ENCODE measurements at regions not wholly inside any gene's neighbourhood (a gene's known extent, or its start where the extent isn't known, plus 50 kb on each side); places are given as distances from the start of the nearest gene placed in this dataset.

DNA sequence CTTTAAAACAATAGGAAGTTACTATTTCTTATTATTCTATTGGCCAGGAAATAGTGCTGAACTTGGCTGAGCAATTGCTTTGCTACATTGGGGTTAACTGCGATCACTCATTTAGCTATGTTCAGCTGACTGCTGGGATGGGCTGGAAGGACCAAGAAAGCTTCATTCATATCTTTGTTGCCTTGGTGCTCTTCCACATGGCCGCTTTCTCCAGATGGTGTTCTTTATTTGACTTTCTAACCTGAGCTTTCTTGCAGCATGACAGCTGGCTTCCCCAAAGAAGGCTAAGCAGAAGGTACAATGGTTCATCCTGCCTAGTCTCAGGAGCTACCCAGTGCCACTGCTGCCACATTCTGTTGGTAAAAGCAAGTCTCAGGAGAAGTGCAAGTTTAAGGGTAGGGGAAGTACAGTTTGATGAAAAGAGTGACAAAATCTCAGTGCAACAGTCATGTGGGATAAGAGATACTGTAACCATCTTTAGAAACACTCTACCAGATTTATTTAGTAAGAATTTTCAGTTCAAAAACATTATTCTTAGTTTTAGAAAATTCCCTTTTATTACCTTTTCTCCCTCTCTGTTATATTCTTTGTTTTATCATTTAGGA is 180.6 kb upstream of the RBMS1 start:
- no peak for DNase-seq (ENCODE audit: low spot score)

DNA sequence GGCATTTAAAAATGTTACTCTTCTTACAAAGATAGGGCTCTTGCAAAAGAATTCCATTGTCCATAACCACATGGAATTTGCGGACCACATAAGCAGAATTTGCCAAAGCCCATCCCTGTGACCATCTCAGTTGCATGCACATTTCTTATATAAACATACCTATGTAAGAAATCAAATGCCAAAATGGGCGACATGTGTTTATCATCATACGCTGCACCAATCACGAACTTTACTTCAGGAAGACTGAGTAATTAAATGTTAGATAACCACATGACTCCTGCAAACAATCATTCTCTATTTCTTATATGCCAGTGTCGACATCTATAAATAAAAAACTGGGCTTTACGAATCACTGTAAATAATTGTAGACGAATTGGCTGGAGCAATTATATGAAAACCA is 186.1 kb upstream of the RBMS1 start:
- no peak for DNase-seq (ENCODE audit: low spot score)

DNA sequence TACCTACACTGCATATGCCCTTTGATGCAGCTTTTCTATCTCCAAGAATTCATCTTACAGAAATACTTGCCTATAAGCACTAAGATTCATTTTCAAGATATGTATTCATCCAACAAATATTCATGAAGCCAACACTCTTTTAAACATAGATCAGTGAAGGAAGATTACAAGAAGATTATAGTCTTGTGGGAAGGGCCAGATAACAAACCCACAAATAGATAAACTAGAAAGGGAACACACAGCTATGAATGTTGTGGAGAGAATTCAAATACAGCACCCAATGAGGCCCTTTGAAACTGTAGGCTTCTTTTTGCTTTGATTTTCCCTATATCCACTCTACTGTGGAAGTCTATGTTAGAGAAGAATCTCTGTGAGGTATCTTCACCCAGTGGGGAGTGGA is 186.7 kb upstream of the RBMS1 start:
- DNase-seq (ENCODE audit: low spot score) = no peak

DNA sequence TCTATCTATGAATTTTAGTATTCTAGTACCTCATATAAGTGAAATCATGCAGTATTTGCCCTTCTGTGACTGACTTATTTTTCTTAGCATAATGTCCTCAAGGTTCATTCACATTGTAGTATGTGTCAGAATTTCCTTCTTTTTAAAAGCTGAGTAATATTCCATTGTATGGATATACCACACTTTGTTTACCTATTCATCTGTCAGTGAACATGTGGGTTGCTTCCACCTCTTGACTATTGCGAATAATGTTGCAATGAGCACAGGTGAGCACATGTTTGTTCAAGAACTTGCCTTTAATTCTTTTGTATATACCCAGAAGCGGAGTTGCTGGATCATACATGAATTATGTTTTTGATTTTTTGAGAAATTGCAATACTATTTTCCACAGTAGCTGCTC is 187.4 kb upstream of the RBMS1 start:
- DNase-seq (ENCODE audit: low spot score) = no peak

DNA sequence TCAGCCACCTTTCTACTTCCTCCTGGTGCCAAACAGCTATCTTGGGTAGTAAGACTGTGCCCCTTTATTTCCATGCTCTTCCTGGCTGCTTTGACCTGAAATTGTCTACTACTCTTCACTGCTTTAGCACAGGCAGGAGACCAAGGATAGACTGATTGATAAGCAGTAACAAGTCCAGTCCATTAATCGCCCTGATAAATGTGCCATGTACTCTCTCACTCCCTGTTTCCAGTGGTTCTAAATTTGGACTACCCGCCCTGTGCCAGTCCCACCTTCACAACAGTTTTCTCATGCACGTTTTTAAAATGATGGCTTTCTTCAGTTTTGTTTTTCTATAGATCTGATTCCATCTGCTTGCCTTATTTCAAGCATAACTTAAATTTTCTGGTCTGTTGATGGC is 189.6 kb upstream of the RBMS1 start:
- no peak for DNase-seq (ENCODE audit: low spot score)

DNA sequence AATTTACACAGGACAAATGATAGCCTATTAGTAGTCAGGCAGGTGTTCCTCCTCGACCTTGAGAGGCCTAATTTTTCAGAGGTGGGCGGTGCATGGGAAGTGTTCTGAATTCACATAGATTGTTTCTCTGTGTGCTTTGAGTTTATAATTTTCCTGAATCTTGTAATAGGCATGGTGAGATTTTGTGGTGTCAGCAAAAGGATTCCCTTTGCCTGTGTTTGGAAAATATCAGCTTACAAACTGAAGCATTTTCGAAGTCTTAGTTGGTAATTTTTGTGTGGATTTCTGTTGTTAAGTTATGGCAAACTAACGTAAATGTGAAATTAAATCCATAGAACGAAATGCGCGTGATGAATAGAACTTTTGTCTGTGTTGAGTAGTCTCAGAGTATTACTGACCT is 194.0 kb upstream of the RBMS1 start:
- no peak for DNase-seq (ENCODE audit: low spot score)

DNA sequence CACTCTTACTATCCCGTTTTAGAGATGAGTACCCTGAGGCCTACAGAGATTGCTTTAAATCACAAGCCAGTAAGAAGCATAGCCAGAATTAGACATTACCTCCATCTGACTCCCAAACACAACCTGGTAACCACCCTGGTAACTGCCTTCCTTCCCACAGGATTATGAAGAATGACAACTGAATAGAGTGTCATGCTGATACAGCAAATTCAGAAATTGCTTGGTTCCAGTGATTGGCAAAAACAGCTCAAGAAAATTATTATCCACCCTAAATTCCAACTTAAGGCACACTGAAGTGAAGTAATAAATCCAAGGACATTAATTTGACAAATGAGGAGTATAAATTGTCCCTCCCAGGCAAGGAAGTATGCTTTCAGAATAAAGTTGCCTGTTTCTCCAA is 195.8 kb upstream of the RBMS1 start:
- DNase-seq (ENCODE audit: low spot score) = no peak

DNA sequence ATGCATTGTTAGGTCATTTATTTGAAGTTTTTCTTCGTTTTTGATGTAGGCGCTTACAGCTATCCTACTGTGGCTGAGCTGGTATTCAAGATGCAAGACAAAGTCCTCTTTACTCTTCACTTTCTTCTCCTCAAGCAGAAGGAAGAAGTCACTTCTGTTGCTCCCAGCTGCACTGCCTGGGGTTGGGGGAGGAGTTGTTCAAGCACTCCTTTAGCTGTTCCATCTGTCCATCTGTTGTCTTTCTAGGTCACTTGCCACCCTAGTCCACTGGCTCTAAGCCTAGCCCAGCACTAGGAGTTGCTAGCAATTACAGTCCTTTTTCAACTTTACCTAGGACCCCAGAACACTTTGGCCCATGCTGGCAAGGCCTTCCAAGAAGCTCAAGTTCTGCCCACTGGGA is 200.6 kb upstream of the RBMS1 start:
- no peak for DNase-seq (ENCODE audit: low spot score)

DNA sequence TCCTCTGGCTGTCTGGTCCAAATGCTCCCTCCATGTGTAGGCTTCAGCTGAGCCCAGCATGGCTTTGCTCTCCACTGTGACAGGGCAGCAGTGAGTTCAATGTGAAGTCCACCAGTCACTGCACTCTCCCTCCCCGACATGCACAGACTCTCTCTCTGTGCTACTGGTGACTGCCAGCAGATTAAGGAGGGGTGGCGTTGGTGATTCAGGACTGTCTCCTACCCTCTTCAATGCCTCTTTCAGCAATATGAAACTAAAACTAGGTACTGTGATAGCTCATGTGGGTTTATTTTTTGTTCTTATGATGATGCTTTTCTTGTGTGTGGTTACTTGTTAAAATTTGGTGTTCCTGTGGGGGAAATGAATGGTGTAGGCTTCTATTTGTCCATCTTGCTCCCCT is 201.0 kb upstream of the RBMS1 start:
- DNase-seq (ENCODE audit: low spot score) = no peak

DNA sequence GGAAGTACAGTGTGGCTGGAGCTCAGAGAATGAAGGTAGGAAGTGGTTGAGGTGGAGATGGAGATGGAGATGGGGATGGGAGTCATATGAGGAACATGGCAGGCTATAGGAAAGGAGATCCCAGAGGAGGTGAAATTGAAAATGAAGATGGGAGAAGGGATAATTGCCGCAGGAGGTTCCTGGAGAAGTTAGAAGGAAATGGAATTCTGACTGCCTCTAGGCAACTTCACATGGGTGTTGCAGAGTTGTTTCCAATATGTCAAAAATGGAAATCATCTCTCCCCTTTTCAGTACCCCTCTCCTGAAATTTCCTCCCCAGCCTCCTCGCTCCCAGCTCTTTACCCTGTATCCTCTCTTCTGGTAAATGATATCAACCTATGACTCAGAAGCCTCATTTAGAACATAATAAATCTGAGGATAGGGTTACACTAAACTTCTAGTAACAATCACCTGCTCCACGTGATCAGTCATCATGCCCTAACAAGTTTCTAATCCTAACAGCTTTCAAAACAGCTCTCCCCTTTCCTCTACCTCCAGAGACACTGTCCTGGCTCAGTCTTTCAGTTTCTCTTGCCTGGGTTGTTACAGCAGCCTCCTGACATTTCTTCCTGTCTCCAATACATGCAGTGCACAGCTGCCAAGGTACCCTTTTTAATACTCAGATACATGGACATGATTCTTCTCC is 201.9 kb upstream of the RBMS1 start:
- DNase-seq (ENCODE audit: low spot score) = no peak

DNA sequence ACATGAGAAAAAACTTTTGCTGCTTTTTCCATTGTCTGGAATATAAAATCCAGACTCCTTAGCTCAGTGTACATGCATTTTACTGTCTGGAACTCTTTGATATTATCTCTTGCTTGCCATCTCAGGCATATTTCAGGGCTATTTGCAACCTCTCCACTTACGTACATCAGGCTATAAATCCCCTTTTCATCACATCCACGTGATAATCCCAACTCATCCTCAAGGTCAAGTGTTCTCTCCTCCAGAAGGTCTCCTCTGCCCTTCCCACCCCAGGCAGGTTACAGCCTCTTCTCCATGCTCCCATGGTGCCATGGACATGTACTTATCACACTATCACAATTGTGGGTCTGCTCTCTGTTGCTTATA is 202.5 kb upstream of the RBMS1 start:
- DNase-seq (ENCODE audit: low spot score) = no peak

DNA sequence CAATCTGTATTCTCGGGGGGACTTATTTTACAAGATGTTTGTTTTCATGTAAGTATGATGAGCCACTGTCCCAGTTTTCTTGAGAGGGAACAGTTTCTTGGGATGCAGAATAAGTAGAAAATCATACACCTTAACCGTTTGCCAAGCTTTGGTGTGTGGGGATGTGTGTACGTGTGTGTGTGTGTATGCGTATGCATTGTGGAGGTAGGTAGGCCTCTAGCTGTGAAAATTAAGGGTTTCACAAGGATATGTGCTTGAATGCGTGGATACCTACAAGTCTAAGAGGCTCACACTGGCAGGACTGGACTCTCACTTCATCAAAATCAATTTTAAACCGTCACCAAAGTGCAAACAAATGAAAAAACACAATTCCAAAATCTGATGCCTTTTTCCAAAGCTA is 204.2 kb upstream of the RBMS1 start:
- no peak for DNase-seq (ENCODE audit: low spot score)

DNA sequence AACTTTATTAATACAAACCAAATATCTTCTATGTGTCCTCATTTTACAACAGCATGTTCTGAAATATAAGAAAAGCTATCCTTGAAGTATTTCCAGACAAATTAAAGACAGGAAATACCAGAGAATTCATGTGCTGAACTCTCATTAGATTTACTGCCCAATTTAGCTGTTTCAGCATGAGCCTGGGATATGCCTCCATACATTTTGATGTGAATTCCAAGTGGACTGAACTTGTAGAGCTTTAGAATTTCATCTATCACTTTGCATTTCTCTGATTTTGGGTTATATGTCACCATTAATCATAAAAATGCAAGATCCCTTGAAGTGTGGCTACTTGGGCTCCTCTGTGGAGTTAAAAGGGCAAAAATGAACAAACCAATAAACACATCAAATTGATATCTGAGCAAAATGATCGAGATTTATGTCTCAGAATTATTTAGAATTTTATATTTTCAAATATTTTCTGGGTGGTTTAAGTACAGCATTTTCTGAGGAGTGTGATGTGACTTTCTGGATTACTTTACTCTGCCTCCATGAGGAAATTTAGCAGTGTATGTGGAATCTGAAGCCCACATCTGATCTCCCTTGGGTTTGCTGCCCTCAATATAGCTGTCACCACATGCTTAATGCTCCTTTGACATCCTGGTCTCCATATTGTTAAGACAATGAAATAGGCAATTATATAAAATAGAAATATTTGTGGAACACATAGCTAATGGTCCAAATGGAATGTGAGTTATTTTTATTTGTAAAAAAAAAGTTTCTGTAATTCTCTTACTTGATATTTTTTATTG is 206.6 kb upstream of the RBMS1 start:
- DNase-seq (ENCODE audit: low spot score) = no peak

DNA sequence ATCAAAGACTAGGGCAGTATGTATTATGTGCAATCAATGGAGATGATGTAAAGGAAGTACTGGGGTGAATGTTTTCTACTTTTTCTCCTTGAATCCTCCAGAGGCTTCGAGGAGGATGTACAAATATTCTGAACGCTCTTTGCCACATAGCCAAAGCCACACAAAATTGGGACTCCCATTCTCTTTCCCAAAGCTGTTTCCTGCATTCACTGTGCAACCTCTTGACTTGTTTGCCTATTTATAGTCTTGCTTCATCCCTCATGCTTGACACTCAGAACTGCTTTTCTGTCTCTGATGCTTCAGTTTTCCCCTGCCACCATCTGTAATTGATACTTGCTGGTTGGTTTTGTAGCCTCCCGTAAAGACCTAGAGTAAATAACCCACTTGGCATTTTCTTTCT is 208.2 kb upstream of the RBMS1 start:
- DNase-seq (ENCODE audit: low spot score) = no peak

DNA sequence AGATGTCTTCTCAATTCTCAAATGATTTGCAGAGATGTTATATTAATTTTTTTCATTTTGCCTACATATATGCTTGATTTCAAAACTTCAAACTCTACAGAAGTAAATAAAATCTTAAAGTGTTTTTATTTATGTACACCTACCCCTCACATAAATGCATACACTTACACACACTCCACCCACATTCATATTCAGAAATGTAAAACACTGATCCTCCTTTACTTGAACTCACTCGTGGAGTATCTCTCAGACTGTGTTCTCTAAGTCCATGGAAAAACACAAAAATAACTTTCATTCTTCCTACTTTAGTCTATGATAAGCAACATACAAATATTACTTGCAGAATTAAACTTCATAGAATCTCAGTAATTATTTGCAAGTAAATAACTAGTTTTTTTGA is 209.1 kb upstream of the RBMS1 start:
- DNase-seq (ENCODE audit: low spot score) = no peak

DNA sequence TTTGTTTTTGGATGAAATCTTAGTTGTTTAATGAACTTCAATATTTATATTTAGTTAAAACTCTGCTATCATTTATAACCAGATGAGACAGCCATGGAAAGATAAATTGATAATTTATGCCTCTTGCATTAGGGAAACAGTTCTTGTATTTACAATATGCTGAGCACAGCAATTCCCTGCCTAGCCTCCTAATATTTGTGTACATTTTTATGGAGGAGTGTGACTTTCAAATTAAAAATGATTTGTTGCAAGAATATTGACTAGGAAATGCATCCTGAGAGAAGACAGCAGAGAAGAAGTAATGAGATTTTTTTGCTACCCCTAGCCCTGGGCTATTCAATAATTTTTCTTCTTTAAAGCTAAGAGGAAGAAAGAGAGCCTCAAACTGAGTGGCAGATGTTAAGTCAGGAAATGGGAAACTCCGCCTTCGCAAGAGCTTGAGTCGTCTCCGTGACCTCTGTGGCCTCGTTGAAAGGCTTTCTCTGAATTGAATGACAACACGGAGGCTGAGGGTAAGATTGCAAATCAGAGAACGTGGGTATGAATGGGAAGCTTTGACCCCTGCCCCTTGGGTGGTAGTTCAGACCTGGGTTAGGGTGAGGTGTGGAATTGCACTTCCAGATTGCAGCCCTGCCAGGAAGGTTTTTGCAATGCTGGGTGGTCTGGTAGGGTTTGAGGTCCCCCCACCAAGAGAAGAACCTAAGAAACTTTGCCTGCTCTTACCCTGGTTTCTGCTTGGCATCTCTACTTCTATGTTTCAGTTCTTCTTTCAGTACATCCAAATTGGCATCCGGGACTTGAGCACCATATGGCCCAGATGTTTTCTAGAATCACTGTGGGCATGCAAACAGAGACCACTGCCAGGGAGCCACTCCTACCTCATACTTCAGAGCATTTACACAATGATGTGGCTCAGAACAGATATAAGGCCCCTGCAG is 210.3 kb upstream of the RBMS1 start:
- DNase-seq (ENCODE audit: low spot score) = no peak

DNA sequence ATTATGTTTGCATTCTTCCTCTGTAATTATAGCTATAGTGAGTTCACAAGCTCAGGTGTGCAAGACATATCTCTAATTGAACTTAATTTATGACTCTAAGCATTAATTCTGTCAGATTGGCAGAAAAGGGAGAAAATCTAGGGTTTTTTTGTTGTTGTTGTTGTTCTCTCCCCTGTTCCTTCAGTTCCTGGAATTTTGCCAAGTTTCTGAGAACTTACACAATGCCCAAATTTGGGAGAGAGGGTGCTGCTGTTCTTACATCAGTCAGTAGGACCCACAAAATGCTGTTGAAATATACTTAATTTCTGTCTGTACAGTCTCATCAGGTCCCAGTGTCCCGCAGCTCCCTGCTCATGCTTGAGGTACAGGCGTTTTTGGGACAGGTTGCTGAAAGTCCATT is 221.8 kb upstream of the RBMS1 start:
- DNase-seq (ENCODE audit: low spot score) = no peak

DNA sequence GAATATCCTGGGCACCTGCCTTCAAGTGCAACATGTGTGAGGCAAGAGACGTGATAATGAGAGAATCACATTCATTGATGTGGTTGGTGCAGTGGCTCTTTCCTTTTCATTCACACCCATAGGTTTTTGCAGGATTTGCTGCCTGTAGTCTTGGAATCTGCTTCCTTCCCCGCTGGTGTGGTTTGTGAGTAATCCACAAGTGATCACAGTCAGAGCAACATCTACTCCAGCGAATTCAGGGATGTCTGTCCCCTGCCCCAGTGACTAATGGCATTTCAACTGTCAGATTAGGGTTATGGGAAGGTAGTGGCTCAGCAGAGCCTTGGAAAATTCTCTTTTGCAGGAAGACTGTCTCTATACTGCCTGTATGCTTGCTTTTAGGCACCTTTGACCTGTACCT is 225.5 kb upstream of the RBMS1 start:
- DNase-seq (ENCODE audit: low spot score) = no peak

DNA sequence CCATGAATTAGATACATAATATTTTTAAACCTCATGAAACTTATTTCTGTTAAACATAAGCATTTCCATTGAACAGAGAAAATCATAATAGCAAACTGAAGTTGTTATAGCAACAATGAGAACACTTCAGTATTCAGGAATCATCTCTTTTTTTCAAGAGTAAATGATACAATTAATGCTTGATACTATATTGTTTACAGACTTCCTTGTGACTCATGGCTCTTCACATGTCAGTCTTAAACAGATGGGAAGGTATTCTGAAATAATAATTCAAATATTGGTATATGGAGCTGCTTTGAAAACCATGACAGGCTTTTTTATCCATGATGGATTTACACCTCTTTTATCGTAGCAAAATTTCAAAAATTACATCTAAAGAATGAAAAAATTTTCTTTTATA is 226.5 kb upstream of the RBMS1 start:
- DNase-seq (ENCODE audit: low spot score) = no peak

DNA sequence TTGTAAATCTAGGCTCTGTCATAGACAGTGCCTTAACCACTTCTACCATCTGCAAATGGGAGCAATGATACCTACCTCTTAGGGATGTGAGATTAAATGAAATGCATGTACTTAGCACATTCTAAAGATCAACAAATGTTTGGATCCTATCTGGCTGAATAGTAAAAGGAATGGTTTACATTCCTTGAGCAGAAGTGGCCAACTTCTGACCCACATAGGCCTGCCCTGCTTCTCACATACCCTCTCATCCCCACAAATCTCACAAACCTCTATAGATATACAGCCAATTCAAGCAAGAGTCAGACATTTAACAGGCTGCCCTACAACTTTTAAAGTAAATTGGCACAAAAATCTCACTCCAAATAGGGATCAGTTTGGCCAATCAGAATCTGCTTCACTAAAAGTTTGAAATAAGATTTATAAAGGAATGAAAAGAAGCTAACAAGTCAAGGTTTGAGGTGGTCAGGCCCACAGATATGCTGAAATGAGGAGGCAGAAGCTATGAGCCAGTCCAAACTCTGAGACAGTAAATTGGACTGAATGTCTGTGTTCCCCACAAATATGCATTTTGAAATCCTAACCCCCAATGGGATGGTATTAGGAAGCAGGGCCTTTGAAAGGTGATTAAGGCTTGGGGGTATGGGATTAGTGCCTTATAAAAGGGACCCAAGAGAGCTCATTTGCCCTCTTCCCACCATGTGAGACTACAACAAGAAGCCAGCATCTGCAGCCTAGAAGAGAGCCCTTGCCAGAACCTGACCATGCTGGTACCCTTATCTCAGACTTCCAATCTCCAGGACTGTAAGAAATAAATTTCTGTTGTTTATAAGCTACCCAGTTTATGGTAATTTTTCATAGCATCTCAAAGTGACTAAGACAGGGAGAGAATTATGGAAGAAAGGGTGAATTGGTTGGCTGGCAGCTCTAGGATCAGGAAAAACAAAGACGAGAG is 227.8 kb upstream of the RBMS1 start:
- no peak for DNase-seq (ENCODE audit: low spot score)

DNA sequence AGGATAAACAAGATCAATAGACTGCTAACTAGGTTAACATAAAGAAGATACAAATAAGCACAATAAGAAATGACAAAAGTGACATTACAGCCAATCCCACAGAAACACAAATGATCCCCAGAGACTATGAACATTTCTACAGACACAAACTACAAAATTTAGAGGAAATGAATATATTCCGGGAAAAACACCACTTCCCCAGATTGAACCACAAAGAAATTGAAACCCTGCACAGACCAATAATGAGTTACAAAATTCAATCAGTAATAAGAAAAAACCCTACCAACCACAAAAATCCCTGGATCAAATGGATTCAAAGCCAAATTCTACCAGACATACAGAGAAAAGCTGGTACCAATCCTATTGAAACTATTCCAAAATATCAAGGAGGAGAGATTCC is 232.4 kb upstream of the RBMS1 start:
- no peak for DNase-seq (ENCODE audit: low spot score)

All from LoVo (cell line).